ENCODE measurements at regions not wholly inside any gene's neighbourhood (a gene's known extent, or its start where the extent isn't known, plus 50 kb on each side); places are given as distances from the start of the nearest gene placed in this dataset.
"Not testable (repeated sequence)": the region's sequence is repeated elsewhere in the genome, so short reads cannot be mapped to it uniquely, and the experiment has no call there.

DNA sequence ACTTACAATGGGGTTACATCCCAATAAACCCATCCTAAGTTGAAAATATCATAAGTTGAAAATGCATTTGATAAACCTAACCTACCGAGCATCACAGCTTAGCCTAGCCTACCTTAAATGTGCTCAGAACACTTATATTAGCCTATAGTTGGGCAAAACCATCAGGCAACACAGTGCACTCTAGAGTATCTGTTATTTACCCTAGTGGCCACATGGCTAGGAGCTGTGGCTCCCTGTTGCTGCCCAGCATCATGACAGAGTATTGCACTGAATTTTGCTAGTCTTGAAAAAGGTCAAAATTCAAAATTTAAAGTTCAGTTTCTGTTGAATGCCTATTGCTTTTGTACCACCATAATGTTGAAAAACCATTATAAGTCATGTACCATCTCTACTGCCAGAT is 482.7 kb upstream of the ZEB2 start:
- no peak for DNase-seq

DNA sequence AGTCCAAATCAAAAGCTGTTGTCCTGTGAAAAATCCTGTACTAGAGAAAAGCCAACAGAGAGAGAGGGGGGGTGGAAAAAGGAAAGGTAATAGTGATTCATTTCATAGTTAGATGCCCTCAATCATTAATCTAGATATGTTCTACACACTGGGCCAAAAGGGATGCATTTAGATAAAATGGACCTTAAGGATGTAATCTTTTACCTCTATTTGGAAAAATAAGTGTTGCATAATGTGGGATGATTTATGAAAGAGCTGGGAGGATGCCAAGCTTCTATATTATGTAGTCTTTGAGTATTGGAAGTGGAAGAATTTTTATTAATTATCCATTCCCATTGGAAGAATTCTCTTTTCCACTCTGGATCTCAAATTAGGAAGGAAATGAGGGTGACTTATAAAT is 480.5 kb upstream of the ZEB2 start:
- no peak for DNase-seq

DNA sequence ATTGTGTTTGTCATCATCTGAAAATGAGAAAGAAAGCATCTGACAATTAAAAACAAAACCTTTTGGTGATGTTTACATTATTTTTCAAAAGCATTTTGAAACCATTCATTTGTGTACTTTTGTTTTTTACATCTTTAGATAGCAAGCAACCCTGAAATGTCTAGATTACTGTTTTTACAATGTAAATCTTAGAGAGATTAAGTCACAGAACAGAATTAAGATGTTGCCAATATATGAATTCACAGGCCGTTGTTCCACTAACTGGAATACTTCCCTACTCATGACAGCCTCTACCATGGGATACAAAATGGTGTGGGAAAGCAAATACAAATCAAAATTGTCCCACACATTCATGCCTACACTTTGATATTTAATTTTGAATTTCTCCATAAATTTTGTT is 480.0 kb upstream of the ZEB2 start:
- no peak for DNase-seq

DNA sequence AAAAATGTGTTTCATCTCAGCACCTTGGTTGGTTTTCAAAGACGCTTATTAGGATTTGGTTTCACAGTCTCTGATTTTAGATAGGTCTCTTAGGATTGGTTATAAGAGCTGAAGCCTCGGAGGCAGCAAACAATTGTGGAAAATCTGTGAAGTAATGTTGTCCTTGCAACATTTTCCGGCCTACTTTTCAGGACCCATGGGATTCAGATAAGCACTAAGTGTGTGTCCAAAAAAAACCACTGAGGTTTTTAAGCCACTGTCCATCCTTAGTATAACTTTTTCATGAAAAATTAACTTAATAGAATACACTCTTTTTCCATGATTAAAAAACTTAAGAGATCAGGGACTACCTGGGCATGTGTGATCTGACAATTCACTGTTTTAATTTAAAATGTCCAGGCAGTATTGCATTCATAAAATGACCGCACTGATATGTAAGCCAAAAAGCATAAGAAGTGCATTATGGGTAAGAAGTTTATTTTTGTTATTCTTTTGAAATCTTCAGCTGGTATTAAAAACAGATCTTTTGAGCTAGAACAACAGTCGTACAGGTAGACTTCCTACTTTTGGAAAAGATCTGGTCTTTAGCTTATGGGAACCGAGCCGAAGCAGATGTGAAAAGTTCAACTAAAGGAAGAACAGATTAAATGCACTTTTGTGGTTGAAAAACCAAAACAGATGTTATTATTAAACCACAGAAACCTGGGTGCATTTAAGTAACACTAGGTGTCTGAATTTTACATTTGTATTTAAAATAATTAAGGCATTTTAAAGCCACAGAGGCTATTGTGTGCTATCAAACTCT is 479.4 kb upstream of the ZEB2 start:
- DNase-seq: no peak

DNA sequence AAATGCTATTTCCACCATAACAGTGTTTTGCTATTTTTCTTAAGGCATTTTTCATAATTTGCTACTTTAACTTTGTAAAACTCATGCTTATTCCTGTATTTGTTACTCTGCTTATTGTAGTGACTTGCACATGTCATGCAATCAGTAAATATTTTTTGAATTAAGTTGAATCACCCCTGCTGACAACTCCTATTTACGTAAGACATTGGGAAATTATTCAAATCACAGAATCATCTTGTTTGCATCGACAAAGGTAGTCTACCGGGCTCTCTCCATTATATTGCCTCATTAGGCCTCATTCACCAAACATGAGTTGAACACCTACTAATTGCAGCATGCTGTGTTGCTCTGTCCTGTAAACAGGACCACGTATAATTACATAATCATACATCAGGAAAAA is 478.5 kb upstream of the ZEB2 start:
- DNase-seq: no peak

DNA sequence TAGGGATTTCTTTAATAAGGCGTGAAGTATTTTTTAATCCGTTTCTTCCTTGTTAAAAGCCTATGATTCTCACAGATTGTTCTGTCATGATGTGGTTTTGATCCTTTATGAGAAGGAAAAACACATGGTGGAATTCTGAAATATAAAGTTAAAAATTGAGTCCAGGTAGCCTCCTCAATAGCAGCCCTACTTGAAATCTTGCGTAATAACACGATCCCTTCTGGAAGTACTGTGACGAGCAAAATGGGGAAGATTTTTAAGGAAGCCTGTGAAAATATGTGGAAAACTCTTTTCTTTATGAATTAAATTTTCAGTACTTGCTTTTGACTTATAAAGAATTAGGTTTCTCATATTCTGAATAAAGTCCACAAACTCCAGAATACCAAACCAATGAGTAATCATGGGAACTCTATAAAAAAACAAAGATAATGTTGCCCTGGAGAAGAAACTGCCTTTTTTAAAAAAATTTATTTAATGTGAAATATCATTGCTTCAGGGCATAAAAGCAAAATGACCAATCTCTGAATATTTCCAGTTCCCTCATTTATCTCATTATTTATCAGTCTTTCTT is 476.4 kb upstream of the ZEB2 start:
- no peak for DNase-seq

DNA sequence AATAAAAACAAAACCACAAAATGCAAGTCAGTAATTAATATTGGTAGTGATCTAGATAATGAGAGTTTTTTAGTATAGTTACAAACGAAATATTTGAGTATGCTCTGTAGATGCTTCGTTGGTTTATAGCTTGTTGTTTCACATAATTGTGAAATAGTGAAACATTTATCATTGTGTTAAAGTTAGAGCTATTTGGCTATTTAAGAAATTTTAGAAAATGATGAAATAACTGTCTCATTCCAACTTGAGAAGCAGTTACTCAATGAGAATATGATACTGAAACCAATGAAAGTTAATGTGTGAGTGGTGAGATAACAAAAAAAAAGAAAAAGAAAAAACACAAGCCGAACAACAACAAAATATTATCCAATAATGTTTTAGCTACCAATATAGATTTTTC is 475.6 kb upstream of the ZEB2 start:
- no peak for DNase-seq

DNA sequence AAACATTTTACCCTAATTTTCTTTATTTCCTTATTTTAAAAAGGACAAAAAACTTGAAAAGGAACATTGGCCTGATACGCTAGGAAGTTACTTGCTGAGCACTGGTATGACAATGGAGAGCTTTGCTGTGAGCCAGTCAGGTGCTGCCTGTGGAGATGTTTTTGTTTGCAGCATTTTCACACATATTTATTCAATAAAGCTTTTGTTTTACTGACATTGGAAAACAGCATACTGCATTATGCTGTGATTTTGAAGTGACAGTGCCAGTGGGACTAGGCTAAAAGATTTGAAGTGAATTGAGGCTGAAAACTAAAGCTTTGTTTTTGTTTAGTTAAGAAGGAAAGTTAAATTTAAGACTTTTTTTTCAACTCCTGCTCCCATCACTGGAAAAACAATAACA is 470.7 kb upstream of the ZEB2 start:
- no peak for DNase-seq

DNA sequence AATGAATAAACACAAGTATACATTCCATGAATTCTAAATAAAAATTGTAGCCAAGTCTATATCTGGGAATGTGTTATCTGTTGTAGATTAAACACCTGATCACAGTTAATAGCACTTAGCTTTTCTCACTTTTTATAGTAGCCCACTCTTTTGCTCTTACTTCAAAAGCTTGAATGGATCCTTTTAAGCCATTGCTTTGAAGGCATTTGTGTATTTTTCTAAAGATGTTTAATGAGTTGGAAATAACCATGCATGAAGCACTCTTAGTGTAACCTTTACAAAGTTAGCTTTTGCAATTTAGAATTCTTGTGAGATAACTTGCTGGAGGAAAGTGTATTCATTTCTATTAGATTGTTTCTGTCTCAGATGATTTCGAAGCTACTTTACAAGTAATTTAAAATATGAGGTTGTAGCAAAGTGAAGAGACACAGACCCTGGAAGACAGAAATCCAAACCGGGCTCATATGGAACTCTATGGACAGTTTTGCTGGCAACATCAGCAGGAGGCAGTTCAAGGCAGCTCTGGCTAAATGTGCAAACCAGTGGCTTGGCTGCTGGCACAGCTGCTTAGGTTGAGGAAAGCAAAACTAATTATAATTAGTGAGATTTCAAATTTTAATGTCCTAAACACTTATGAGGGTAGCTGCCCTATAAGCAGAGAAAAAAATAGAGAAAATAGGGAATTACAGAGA is 469.8 kb upstream of the ZEB2 start:
- DNase-seq: no peak

DNA sequence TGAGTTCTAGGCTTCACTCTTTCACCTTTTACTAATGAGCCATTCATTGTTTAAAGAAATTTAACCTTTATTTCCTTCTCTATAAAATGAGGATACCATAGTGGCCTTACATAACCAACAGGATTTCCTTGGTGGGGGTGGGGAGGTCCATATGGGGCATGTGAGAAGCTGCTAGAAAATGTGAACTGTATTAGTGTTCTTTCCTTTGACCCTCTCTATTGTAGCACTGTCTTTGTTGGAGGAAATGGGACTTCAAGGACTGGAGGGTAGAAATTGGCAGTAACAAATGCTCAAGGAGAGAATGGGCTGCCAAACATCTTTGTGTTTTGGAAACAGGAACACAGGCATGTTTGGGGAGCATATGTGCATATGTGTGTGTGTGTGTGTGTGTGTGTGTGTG is 468.7 kb upstream of the ZEB2 start:
- DNase-seq: no peak

DNA sequence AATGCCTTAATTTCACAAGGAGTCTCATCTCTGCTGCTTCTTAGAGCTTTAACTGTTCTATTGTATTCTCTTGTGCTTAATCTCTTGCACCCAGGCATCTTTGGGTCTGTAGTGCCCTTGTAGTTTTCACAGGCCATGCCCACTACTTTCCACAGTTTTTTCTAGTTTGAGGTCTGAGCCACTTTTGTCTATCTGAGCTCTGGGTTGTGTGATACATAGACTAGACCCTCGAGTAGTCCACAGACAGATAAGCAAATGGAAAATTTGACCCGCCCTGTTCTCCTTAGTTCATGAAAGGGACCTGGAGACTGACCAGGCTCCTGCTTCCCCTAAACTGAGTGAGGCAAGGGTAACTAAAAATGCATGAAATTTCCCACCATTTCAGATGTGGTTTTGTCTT is 466.8 kb upstream of the ZEB2 start:
- DNase-seq: no peak

DNA sequence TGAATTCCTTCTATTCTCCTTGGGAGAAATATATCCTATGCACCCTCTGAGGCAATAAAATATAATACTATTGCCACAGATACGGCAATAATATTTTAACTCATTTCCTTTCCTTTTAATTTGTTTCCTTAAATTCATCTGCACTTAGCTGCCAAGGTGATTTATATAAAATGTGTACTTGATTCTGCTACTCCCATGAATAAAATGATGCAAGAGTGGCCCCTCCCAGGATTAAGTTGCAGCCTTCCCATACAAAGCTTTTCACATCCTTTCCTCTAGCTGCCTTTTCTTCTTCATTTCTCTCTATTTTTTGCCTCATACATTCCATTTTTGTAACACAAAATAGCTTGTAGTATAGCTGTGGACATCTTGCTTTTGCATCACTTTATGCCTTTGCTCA is 464.1 kb upstream of the ZEB2 start:
- DNase-seq: no peak

DNA sequence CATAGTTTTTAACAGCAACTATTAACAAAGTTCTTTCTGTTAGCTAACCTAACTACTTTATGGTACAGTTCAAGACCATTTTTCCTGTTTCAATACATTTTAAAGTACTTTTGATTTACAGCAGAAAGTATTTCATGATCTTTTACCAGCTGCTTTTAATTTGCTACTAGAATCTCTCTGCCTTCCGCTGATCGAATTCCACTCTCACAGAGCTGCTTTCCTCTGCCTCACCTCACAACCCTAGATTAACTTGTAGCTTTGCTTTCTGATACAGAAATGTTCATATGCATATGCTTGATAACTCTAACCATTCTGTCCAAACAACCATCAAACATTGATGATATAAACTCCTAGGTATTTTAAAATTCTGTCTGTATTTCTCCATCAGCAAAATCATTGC is 463.2 kb upstream of the ZEB2 start:
- no peak for DNase-seq

DNA sequence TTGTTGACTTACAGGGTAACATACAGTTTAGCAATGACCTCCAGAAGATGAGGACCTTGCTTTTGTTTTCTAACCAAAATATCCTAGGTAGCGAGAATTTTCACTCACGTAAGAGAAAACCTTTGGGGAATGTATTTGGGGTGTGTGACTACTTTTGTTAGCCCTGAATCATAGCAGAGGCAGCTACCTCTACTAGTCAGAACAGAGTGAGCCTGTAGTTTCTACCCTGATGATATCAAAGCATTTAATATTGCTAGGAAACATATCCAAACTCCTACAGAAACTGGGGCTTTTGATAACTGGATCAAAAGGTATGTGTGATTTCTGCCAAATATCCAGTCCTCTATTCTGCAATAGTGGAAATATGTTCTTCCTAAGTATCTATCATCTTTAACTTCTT is 462.6 kb upstream of the ZEB2 start:
- no peak for DNase-seq

DNA sequence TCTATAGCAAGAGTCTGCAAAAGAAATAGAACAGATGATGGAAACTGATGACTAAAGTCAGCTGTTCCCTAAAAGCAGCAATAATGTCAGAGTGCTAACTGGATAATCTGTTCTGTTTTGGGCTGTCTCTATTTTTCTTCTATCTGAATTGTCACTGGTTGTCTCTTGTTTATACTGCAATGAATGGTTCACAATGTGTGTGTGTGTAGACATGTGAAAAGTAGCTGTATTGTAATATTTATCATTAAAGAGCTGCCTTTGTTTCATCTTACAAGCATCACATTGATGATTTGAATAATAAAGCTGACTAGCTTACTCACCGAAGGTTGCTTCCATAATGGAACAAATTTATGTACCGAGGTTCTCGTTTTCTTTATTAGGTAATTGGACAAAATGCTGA is 456.0 kb upstream of the ZEB2 start:
- DNase-seq: no peak

DNA sequence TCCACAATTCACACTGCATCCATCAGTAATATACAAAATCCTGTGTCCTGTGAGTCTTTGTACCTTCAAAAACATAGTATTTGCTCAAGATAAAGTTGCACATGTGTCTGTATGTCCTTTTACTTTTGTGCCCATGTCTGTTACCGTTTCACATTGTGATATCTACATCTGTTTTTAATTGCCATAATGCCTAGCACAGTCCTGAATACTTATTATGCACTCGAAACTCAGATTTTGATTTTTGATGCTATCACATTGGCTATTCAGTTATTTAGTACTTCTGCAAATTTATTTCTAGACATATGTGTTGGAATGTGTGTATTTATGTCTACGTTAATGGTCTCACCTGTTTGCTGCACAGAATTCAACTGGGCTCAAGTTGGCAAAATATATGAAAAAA is 452.8 kb upstream of the ZEB2 start:
- DNase-seq: no peak

DNA sequence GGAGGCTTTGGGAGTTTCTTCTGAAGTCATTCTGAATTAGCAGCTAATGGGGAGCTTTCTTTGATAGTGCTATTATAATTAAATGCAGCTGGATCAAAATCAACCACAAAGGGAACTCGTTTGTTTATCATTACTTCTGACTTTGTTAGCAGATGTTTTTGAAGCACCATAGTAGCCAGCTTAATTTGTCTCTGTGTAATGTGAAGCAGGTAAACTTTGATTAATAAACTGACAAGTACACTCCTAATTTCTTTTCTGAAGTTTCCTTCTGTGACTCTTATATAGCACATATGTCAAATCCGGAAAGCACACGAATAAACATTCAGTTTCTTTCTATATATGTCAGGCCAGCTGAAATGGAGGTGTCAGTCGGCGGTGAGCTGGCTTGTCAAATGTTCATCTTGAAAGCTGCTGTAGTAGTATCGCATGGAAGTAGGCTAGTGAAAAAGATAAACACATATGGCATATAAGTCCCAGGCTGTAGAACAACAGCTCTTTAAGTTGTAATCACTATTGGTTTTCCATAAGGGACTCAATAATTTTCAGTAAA is 451.9 kb upstream of the ZEB2 start:
- no peak for DNase-seq

DNA sequence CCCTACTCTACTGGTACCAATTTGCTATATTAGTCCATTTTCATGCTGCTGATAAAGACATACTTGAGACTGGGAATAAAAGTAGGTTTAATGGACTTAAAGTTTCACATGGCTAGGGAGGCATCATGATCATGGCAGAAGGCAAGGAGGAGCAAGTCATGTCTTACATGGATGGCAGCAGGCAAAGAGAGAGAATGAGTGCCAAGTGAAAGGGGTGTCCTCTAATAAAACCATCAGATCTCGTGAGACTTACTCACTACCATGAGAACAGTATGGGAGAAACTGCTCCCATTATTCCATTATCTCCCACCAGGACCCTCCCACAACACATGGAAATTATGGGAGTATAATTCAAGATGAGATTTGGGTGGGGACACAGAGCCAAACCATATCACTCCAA is 450.5 kb upstream of the ZEB2 start:
- not testable (repeated sequence) for DNase-seq

DNA sequence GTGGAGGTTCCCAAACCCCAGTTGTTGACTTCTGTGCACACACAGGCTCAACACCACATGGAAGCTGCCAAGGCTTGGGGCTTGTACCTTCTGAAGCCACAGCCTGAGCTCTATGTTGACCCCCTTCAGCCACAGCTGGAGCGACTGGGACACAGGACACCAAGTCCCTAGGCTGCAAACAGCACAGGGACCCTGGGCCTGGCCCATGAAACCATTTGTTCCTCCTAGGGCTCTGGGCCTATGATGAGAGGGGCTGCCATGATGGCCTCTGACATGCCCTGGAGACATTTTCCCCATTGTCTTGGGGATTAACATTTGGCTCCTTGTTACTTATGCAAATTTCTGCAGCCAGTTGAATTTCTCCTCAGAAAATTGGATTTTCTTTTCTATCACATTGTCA is 449.6 kb upstream of the ZEB2 start:
- DNase-seq: not testable (repeated sequence)

DNA sequence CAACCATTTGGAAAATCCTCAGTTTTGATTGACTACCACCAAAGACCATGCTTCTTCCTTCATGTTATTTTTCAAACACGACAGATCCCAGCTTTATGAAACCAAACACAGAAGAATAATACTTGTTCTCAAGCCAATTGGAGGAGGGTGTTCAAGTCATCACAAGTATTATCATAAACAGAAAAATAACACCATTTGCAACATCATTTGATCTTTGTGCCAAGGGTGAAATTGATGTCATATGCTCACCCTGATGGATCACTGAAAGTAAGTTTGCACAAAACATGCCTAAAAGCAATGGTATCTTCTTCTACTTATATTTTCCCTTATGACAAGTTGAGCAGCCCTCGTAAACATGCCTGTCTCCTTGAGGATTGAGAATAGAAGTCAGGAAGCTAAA is 448.0 kb upstream of the ZEB2 start:
- DNase-seq: no peak

DNA sequence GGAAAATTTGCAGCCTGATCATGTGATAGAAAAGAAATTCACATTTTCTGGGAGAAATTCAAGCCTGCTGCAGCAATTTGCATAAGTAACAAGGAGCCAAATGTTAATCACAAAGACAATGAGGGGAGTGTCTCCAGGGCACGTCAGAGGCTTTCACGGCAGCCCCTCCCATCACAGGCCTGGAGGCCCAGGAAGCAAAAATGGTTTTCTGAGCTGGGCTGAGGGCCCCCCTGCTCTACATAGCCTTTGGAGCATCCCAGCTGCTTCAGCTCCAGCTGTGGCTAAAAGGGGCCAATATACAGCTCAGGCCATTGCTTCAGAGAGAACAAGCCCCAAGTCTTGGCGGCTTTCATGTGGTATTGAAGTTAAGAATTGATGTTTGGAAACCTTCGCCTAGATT is 445.3 kb upstream of the ZEB2 start:
- no peak for DNase-seq

DNA sequence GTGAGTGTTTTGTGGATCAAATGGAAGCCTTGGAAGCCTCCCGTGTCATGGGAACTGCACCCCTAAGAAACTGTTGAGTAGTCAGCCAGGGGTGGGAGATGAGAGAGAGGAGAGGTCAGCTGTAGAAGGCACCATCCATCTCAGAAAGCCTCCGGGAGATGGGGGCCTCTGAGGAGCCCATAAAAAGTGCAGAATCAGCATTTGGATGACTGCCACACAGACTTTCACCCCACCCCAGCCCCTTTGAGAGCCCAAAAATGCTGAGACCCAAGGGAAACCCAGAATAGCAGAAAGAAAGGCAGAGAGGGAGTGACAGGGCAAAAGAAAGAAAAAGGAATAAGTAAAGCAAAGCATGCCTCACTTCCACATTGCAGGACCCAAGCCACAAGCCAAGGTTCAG is 443.1 kb upstream of the ZEB2 start:
- DNase-seq: no peak

DNA sequence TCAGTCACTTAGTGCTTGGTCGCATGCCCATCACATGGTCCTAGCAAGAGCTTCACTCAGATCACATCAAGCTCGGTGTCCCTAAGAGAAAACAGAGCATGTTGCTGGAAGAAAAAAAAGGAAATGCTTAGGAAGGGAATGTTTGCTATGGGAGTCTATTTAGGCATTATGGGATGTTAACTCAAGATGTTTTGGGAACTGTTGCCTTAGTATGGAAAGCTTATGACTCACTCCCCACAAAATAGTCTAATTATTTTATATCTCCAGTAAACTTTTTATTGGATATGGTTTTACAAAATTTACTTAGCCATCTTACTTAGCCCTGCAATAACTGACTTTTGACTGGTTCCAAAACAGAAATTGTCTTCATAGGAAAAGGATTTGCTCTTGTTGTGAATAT is 439.5 kb upstream of the ZEB2 start:
- DNase-seq: no peak

DNA sequence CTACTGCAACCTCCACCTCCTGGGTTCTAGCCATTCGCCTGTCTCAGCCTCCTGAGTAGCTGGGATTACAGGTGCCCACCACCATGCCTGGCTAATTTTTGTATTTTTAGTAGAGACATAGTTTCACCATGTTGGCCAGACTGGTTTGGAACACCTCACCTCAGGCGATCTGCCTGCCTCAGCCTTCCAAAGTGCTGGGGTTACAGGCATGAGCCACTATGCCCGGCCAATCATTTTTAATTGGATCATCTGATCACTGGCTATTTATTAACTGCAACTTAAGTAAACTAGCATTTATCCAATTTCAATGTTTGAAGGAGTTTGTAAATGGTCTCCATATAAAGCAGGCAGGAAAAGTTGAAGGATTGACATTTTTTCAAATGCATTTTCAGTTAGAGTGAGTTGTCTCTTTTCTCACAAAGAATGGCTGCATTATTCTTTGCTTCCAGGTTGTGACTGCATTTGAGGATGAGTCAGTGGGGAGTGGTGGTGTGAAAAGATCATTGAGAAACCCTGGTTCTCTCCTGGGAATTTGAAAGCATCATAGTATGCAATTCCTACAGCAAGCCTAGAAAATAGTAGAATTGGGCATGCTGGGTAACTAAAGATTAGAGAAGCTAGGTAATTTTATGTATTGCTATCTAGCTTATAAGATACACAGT is 431.1 kb upstream of the ZEB2 start:
- DNase-seq: no peak
